ENCODE measurements at regions not wholly inside any gene's neighbourhood (a gene's known extent, or its start where the extent isn't known, plus 50 kb on each side); places are given as distances from the start of the nearest gene placed in this dataset.

DNA sequence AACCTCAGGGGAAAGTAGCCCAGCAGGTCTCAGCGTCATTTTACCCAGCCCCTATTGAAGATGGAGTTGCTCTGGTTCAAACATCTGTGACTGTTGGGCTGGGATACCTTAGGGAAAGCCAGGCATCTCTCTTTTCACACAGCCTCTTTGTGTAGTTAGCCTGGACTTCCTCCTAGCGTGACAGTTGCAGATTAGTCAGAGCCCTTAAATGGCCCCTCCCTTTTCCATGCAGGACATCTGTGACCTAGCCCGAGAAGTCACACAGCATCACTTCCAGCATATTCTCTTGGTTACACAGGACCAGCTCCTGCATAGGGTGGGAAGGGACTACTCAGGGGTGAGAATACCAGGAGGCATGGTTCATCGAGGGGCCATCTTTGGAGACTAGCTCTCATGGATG lies 375.0 kb upstream of the RBFOX1 start:
- DNase-seq (ENCODE audit: low spot score) (no peak), ATAC-seq (ENCODE audit: low read depth) (no peak)
- TF ChIP-seq, protein P1, sequence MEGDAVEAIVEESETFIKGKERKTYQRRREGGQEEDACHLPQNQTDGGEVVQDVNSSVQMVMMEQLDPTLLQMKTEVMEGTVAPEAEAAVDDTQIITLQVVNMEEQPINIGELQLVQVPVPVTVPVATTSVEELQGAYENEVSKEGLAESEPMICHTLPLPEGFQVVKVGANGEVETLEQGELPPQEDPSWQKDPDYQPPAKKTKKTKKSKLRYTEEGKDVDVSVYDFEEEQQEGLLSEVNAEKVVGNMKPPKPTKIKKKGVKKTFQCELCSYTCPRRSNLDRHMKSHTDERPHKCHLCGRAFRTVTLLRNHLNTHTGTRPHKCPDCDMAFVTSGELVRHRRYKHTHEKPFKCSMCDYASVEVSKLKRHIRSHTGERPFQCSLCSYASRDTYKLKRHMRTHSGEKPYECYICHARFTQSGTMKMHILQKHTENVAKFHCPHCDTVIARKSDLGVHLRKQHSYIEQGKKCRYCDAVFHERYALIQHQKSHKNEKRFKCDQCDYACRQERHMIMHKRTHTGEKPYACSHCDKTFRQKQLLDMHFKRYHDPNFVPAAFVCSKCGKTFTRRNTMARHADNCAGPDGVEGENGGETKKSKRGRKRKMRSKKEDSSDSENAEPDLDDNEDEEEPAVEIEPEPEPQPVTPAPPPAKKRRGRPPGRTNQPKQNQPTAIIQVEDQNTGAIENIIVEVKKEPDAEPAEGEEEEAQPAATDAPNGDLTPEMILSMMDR (IDR thresholded peaks at IDR 0.05; ENCODE audit: poor library complexity, severe bottlenecking): no peak
- Histone ChIP-seq H3K27ac (ENCODE audit: poor library complexity, severe bottlenecking) (no peak overlapping the region), H3K4me3 (ENCODE audit: severe bottlenecking) (no peak overlapping the region), H3K27me3 (ENCODE audit: insufficient read depth, poor library complexity, severe bottlenecking) (no peaks in the 10 kb centered on the region), H3K36me3 (ENCODE audit: low read depth) (no peaks in the 10 kb centered on the region), H3K9me3 (ENCODE audit: severe bottlenecking) (no peaks in the 10 kb centered on the region), H3K4me1 (ENCODE audit: insufficient read depth, poor library complexity, severe bottlenecking) (no peaks in the 10 kb centered on the region)

- Histone ChIP-seq H3K27me3 (ENCODE audit: insufficient read depth, poor library complexity, severe bottlenecking) (no peaks in the 10 kb centered on the region), H3K36me3 (ENCODE audit: low read depth) (no peaks in the 10 kb centered on the region), H3K27ac (ENCODE audit: poor library complexity, severe bottlenecking) (no peak overlapping the region), H3K9me3 (ENCODE audit: severe bottlenecking) (no peaks in the 10 kb centered on the region), H3K4me1 (ENCODE audit: insufficient read depth, poor library complexity, severe bottlenecking) (no peaks in the 10 kb centered on the region), H3K4me3 (ENCODE audit: severe bottlenecking) (no peak overlapping the region)
- DNase-seq (ENCODE audit: low spot score): no peak
- TF ChIP-seq, protein P1 (IDR thresholded peaks at IDR 0.05; ENCODE audit: poor library complexity, severe bottlenecking): no peak
- no peak for ATAC-seq (ENCODE audit: low read depth)
These were observed 376.1 kb upstream of the RBFOX1 start for GRCh38 chr16:6956511-6956910.

DNA sequence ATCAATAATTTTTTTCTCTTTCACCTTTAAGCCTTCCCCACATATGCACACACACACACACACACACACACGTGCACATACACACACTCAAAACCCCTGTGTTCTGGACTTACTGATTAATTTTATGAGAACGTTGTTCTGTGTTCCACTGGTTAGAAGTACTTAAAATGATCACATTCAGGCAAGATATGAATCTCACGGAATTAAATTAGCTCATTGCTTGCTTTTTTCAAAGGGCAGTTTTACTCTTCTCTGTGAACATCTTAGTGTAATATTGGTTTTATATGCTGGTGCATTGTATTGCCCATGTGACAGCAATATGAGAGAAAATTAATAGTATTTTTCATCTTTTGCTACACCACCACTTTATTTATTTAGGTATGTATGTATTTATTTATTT lies 377.3 kb upstream of the RBFOX1 start:
- no peaks in the 10 kb centered on the region for H3K36me3 ChIP-seq (ENCODE audit: low read depth)
- H3K27me3 ChIP-seq (ENCODE audit: insufficient read depth, poor library complexity, severe bottlenecking): no peaks in the 10 kb centered on the region
- no peak for DNase-seq (ENCODE audit: low spot score)
- no peaks in the 10 kb centered on the region for H3K9me3 ChIP-seq (ENCODE audit: severe bottlenecking)
- TF ChIP-seq, protein P1 (IDR thresholded peaks at IDR 0.05; ENCODE audit: poor library complexity, severe bottlenecking): no peak
- no peak for ATAC-seq (ENCODE audit: low read depth)
- H3K4me1 ChIP-seq (ENCODE audit: insufficient read depth, poor library complexity, severe bottlenecking): no peaks in the 10 kb centered on the region
- H3K27ac ChIP-seq (ENCODE audit: poor library complexity, severe bottlenecking): no peak overlapping the region
- no peak overlapping the region for H3K4me3 ChIP-seq (ENCODE audit: severe bottlenecking)

DNA sequence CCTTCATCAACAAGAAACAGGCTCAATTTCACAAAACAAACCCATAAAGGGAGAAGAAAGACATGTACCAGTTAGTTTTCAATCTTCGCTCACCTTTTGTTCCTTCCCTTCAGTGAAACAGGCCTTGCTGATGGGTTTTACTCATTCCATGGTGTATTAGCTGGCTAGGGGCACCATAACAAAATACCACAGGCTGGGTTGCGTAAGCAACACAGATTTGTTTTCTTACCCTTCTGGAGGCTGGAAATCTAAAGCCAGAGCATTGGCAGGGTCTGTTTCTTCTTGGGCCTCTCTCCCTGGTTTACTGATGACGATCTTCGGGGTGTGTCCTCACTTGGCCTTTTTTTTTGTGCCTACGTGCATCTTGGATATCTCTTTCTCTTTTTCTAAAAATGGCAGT lies 383.4 kb upstream of the RBFOX1 start:
- Histone ChIP-seq H3K4me3 (ENCODE audit: severe bottlenecking) (no peak overlapping the region), H3K4me1 (ENCODE audit: insufficient read depth, poor library complexity, severe bottlenecking) (no peaks in the 10 kb centered on the region), H3K9me3 (ENCODE audit: severe bottlenecking) (no peaks in the 10 kb centered on the region), H3K27me3 (ENCODE audit: insufficient read depth, poor library complexity, severe bottlenecking) (no peaks in the 10 kb centered on the region), H3K36me3 (ENCODE audit: low read depth) (no peaks in the 10 kb centered on the region), H3K27ac (ENCODE audit: poor library complexity, severe bottlenecking) (no peak overlapping the region)
- DNase-seq (ENCODE audit: low spot score) (no peak), ATAC-seq (ENCODE audit: low read depth) (no peak)
- TF ChIP-seq, protein P1 (IDR thresholded peaks at IDR 0.05; ENCODE audit: poor library complexity, severe bottlenecking): no peak

DNA sequence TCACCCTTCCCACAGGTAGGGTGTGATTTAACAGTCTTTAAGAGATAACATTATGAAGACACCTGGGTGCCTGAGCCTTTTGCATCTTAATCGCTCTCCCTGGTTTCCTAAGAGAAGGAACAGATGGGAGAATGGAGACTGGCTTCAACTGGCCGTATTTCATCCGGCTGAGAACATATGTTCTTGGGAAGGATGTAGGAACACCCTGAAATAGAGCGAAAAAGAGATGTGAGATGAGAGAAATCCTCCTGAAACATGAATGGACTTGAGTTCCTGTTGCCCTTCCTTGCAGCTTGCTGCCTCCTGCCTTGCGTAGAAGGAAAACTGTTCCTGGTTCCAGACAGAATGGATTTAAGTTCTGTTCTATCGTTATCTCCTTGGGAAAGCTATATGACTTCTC lies 385.4 kb upstream of the RBFOX1 start:
- H3K27ac ChIP-seq (ENCODE audit: poor library complexity, severe bottlenecking): no peak overlapping the region
- TF ChIP-seq, protein P1 (IDR thresholded peaks at IDR 0.05; ENCODE audit: poor library complexity, severe bottlenecking): no peak
- H3K27me3 ChIP-seq (ENCODE audit: insufficient read depth, poor library complexity, severe bottlenecking): no peaks in the 10 kb centered on the region
- H3K4me3 ChIP-seq (ENCODE audit: severe bottlenecking): no peak overlapping the region
- ATAC-seq (ENCODE audit: low read depth) (no peak), DNase-seq (ENCODE audit: low spot score) (no peak)
- no peaks in the 10 kb centered on the region for H3K36me3 ChIP-seq (ENCODE audit: low read depth)
- H3K4me1 ChIP-seq (ENCODE audit: insufficient read depth, poor library complexity, severe bottlenecking): no peaks in the 10 kb centered on the region
- H3K9me3 ChIP-seq (ENCODE audit: severe bottlenecking): no peaks in the 10 kb centered on the region
